ENCODE measurements at regions not wholly inside any gene's neighbourhood (a gene's known extent, or its start where the extent isn't known, plus 50 kb on each side); places are given as distances from the start of the nearest gene placed in this dataset.

DNA sequence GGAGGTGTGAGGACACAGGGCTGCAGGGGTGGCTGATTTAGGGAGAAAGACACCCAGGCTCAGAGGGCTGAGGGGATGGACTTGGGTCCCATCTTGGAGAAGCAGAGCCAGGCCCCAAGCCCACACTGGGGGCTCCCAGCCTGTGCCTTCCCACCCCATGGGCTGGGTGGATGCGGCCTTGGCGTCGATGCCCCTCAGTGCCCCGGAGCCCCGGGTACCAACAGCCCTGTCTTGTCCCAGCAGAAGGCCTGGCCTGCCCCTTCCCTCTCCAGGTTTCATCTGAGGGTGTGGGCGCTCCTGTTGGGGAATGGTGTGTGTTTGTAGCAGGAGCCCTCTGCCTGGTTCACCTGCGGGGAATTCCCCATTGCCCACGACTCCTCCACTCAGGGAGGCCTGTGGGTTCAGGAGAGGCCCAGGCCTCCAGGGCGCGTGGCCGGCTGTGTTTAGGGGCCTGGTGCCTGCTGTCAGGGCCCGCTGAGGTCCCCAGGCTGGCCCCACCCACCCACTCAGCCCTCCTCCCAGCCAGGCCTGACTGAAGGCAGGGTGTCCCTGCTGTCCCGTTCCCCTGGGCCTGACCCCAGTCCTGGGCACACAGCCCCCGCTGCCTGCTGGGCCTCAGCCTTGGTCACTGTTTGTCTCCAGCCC, 51.1 kb upstream of the BEGAIN start:
- DNase-seq: no peak

DNA sequence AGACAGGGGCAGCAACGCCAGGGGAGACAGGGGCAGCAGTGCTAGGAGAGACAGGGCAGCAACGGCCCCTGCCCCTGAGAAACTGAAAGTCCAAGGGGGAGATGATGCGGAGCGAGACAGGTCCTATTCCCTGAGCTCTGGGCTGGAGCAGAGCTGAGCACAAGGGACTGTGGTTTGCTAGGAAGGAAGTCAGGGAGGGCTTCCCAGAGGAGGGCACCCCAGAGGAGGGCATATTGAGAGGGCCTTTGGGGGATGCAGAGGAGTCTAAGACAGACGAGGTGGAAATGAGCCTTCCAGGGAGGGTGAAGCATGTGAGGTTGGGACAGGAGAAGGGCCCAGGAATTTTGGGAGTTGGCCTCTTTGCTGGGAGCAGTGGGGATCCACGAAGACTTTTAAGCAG, 52.1 kb upstream of the BEGAIN start:
- no peak for DNase-seq

DNA sequence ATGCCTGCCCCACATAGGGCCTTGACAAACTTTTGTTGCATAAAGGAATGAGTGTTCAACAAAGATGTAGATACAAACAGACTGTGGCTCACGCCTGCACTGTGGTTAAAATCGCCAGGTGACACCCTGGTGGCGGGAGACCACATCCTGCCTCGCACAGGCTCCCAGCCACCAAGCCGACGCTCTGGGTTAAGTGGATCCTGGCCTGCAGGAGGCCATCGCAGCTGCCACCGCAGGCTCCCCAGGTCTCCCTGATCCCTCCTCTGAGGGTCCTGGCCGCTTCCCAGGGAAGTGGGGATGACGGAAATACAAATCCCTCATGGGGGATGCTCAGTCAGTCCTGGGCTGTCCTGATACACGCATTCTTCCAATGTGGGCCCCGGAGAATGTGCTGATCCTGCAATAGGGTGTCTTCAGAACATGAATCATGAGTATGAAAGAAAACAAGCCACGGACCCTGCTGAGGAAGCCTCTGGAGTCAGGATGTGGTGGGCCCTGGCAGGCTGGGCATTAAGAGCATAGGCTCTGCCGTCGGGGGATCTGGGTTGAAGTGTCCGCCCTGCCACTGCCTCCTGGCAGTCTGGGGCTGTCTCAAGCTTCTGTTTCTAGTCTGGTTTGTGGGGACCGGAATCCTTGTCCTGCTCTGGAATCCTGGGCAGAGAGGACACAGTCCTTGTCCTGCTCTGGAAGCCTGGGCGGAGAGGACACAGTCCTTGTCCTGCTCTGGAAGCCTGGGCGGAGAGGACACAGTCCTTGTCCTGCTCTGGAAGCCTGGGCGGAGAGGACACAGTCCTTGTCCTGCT, 53.5 kb upstream of the BEGAIN start:
- DNase-seq: no peak

DNA sequence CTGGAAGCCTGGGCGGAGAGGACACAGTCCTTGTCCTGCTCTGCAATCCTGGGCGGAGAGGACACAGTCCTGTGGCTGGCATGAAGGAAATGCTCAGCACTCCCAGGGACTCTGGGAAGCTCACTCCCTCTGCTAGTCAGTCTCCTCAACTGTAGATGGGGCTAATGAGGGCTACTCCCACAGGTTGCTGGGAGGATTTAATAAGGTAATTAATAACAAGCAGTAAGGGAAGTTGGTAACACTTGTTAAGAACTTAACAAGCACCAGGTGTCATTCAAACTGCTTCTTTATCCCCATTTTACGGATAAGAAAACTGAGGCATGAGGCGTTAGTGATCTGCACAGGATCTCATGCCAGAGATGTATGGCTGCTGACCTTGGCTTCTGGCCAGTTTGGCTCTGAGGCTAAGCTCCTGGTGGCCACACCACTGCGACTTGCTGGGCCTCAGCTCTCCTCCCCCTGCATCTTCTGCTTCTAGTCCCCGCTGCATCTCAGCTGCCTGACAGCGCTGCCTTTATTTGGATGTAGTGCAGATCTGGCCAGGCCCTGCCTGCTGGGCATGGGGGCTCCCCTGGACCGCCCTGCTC, 54.1 kb upstream of the BEGAIN start:
- no peak for DNase-seq

DNA sequence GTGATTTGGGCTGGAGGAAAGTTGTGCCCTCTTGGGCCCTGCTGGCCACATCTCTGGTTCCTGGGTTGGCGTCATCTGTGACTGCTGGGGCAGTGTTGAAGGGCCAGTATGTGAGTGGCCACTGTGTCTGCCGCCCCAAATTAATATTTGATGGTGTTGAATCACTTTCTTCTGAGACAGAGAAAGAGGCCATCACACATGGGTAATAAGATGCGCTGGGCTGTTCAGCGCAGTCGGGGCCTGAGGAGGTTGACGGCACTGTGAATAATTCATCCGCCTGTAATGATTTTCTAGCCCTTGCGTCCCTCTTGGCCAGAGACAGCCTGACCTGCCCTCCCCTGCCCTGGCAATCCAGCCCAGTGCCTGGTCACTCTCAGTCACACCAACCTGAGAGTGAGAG, 56.2 kb upstream of the BEGAIN start:
- no peak for DNase-seq

DNA sequence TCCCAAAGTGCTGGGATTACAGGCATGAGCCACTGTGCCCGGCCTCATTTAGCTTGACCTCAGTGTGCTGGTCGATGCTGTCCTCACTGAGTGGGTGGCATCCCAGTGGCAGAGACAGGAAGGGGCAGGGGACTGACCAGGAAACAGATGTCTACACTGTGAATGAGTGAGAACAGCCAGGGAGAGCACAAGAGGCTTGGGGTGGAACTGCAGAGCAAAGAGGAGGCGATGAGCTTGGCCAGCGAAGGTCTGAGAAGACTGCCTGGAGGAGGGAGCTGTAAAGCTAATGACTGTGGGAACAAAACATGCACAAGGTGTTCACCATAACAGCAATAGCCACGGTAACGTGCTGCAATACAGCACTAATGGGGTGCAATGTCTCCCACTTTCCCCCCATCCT, 57.2 kb upstream of the BEGAIN start:
- DNase-seq: no peak

DNA sequence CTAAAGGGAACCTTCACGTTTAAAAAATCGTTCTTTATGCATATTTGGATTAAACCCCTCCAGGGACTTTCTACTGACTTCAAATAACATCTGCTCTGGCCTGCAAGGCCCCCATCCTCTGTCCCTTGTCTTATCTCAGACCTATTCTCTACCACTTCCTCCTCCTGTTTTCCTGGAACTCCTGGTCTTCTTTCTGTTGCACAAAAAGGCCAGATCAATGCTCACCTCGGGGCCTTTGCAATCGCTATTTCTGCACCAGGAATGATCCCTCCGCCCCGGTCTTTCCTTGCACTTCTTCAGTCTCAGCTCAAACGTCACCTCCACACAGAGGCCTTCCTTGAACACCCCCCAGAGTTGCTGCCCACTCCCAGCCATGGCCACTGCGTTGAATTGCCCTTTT, 57.6 kb upstream of the BEGAIN start:
- DNase-seq: no peak

DNA sequence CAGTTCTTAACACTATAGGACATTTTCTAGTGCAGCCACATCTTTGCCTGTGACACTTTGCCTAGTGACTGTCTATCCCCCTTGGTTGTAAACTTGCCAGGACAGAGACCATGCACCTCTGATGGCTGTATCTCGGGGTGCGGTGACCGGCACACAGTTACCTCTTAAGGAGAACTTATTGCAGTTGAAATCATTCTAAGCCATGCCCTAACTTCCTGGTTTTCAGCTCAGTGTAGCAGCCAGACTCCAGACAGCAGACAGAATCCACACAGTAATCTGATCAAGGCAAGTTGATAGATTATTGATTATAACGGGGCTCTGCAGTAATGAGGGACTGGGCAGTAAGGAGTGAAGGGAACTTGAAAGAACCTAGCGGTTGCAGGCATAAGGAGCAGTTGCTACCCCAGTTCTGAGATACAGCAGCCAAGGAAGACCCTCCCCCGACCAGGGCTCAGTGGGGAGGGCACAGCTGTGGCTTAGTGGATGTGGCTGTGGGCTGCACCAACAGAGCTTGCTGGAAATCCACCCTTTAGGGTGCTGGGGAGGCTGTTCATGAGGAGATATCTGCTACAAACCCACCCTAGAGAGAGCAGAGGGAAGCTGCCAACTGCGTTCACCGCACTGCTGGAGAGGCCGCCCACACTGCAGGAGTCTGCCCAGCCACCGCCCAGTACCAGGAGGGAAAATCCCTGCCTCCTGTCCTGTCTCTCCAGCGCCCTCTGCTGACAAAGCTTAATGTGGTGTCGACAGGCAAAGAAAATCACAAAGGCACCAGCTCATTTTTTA, 58.2 kb upstream of the BEGAIN start:
- peak; percentile 90 for DNase-seq

DNA sequence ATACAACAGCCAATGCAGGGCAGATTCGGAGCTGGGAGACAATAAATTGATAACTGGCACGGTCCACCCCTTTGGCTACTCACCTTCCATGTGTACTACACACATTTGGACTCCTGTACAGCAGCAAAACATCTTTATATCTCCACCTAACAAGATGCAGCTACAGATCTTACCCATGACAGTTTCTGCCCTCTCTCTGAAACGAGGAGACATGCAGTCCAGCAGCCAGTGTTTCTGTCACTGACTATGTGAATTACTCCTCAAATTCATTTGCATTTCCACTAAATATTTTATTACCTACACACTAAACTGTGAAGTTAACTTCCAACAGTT, 58.7 kb upstream of the BEGAIN start:
- DNase-seq: no peak

DNA sequence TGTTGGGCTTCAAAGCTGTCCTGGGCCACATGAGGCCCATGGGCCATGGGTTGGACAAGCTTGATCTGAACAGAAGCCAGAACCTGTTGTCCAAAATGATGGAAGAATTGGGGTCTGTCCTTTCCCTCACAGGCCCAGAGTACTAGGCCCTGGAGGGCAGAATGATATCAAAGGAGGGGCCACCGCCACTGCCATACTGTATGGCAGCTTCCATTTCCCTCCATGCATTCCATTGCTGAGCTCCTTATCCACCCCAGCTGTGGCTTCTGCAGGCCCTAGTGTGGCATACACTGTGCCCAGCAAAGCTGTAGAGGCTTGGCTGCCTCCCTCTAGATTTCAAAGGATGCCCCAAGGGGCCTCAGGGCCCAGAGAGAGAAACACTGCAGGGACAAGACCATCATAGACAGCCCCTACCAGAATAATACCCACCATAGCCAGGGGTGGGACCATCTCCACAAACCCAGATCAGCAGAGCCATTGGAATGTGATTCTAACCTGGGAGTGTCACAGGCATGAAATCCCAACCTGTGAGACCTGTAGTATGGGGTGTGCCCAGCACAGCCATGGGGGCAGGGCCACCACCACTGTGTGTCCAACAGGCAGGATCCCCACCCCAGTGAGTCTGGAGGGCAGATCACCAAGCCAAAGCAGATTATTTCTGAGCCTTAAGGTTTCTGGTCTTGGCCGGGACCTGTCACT, 61.4 kb upstream of the BEGAIN start:
- no peak for DNase-seq

DNA sequence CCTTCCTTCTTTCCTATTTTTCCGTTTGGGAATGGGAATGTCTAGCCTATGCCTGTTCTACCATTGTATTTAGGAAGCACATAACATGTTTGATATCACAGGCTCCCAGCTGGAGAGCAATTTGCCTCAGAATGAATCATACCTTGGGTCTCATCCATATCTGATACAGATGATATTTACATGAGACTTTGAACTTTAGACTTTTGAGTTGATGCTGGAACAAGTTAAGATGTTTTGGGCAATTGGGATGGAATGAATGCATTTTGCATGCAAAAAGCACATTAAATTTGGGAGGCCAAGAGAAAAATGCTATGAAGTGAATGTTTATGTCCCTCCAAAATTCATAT, 61.9 kb upstream of the BEGAIN start:
- no peak for DNase-seq

DNA sequence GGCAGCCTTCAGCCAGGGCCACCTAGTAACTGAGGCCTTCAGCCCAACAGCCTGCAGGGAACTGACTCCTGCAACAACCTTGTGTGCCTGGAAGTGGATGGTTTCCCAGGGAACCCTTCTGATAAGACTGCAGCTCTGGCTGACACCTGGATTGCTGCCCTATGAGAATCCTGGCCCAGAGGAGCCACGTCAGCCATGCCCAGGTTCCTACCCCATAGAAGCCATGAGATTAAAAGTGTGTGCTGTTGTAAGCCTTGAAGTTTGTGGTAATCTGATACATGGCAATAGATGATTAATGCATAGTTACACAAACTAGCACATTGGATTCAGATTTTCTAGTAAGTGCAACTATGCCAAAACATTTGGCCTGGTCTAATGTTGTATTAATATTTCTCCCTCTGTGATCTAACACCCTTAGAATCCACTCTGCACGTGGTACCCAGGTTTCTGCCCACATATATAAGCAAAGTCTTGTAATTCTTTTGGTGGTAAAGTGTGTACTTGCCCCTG, 64.8 kb upstream of the BEGAIN start:
- DNase-seq: no peak

DNA sequence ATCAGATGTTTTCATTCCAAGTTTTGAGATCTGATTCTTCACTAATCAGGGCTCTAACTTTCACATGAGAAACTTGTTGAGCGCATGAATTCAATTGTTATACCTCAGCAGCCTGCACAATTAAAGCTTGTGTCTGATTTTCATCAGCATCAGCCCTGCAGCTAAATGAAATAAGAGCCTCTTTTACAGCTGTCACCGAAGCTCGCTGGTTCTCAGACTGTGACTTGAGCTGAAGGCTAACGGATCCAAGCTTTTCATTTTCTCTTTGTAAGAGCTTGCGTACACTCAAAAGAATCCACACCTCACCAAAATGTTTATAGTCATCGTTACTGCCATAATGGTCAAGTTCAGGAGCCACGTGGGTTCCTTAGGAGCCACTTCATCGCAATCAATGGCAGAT, 65.5 kb upstream of the BEGAIN start:
- DNase-seq: no peak

DNA sequence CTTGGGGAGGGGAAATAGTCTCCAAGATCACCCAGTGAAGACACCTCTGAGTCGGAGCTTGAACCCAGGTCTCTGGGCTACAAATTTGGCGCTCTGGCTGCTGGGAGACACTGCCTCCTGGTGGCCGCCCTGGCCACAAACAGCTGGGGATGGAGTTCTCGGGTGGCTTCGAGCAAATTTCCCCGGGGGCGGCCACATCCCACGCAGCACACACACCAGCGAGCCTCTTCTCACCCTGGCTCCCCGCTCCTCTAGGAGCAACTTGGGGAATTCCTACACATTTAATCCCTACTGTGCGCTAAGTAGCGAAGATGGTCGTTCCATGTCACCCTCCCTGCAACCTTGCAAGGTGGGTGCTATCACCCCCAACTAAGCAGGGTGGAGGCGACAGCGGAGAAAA, 66.2 kb upstream of the BEGAIN start:
- no peak for DNase-seq

DNA sequence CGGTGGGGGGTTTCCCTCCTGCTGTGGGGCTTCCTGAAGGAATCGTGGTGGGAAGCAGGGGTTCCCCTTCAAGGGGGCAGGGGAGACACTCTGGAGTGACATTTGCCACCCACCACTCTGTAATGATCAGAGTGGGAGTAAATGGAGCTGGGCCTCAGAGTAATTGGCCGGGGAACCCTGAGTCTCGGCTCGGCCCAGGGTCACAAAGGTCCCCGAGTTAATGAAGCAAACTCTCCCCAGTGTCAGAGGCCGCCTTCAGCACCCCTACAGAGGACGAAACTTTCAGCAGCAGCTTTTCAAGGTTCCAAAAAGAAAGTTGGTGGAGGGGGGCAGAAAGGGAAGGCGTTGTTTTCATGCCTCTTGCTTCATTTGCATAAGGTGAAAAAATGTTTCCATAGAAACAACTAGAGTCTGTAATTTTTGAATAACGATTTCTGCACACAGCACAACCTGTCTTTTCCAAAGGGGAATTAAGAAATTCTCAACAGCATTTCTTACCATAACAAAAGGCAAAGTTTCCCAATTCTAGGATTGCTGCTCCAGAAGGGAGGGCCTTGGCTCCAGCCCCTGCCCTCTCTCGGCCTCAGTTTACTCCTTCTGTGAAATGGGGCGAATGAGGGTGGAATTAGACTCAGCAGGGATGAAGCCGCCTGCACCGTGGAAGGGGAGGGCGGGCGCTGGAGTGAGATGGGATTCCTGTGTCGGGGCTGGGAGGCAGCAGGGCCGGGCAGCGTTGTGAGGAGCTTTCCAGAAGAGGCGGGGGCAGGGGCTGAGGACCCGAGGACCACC, 67.0 kb upstream of the BEGAIN start:
- peak; percentile 25 for DNase-seq

DNA sequence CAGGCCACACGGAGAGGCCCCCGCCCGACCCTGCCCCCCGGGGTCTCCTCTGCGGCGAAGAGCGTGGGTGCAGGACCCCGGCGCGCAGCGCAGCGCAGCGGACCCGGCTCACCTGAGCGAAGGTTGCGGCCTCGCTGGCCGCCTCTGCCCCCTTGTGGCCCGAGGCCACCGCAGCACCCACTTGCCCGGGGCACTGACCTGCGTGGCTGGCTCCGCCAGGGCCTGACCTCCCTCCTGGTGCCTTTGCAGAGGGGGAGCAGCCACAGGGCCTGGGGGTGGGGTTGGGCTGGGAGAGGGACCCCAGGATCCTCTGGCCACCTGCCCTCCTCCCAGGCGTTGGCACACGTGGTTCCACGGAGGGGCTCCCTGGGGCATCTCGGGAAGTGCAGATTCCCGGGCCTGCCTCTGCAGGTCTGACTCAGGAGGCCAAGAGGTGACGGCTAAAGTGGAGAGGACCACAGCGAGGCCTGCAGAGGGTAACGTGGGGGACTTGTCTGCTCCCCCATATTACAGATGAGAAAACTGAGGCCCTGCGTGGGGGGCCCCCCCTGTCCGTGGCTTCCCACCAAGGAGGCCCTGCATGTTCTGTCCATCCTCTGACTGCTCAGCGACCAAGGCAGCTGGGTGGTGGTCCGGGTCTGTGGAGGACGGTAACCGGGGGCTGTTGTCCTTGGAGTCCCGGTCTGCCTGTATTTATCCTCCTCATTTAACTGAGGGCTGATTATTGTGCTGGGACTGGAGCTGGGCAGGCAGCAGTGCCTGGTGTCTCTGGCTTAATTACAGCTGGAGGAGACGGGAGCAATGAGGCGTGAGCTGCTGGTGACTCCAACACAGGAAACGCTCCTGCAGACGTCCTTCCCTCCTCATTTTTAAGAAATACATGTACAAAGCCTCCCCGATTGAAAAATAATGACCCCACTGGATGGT, 67.9 kb upstream of the BEGAIN start:
- peak; percentile 53 for DNase-seq

DNA sequence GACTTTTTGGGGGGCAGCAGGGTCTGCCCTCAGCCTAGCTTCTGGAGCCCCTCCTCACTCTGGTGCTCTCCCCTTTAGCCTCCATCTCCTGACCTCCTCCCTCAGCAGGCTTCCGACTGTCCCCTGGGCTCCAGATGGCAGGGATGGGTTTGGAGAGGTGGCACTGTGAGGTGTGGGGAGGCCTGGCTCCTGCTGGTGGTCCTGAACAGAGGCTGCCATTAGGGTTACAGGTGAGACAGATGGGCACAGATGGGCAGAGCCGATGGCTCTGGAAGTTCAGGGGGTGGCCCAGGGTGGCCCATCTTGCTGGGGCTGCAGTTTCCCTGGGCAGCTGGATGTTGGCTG, 68.5 kb upstream of the BEGAIN start:
- no peak for DNase-seq

DNA sequence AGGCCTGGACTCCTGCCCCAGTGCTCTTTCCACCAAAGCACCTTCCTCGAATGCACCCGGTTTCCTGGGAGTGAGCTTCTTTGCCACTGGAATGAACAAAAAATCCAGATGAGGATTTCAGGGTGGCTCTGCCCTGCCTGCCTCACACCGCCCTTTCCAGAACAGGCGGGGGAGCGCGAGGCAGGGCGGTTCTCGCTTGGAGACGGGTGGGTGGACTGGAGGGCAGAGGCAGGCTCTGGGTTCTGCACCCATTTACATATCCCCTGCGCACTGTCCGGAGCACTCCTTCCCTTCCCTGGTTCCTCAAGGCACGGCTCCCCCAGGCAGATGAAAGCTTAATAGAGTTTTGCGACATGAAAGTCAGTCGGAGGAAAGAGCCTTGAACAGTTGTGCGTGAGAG, 69.7 kb upstream of the DLK1 start:
- DNase-seq: no peak

DNA sequence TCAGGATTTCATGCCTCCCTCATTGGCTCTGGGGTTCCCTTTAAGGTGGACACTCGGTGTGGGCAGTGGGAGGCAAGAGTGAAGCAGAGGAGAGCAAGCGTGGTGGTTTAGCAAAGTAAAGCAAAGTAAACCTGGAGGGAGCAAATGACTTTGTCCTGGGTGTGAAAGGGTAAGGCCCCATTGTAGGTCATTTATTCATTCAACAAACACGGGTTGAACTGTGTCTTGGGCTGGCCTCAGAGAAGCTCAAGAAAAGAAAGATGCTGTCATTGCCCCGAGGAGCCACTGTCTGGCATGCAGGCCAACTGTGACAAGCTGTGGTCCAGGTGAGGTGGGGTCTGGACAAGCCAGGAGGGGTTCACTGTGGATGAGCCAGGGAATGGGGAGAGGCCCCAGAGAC, 68.9 kb upstream of the DLK1 start:
- no peak for DNase-seq

DNA sequence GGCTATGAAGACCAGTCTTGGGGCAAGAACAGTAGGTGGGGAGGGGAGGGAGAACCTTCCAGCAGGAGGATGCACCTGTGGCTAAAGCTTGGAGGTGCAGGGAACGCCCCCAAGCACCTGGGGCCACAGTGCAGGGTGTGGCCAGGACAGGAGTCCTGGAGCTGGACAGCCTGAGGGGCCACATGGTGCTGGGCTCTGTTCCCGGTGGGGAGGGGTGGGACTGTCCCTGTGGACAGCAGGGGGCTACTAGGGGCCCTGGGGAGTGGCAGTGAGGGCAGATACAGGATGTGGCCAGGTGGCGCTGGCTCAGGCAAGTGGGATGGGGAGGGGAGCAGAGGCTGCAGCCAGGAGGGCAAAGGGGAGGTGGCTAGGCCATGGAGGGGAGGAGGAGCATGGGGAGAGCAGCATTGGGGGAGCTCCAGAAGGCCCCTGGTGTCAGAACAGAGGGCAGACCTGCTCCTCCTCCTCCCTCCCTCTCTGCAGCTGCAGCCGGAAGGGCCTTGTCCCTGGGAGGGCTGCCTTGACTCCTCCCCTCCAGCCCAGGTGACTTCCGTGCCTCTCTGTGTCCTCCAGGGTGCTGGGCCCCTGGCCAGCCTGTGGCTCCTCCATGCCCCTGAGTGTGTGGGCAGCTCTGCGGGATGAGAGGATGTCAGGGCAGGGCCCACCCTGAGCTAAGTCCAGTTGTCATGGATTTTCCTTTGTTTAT, 68.4 kb upstream of the DLK1 start:
- peak; percentile 16 for DNase-seq
